ENCODE measurements at regions not wholly inside any gene's neighbourhood (a gene's known extent, or its start where the extent isn't known, plus 50 kb on each side); places are given as distances from the start of the nearest gene placed in this dataset.

GRCh38 chr6:79378957-79379356 is 144.5 kb upstream of the HMGN3 start:
- Histone ChIP-seq H3K9me3 (ENCODE audit: low read length) (no peaks in the 10 kb centered on the region), H3K9me2 (replicated peaks; ENCODE audit: low read length) (no peaks in the 10 kb centered on the region), H3K4me1 (ENCODE audit: insufficient read depth, low read length) (peaks cover 32% of the 10 kb centered on the region), H3K27me3 (ENCODE audit: low read length) (no peaks in the 10 kb centered on the region), H3K9ac (ENCODE audit: low read length) (no peak overlapping the region), H3K36me3 (ENCODE audit: low read depth, low read length) (no peaks in the 10 kb centered on the region), H2AFZ (ENCODE audit: low read length) (no peak overlapping the region), H3K4me3 (ENCODE audit: low read length) (no peak overlapping the region), H3K4me2 (ENCODE audit: low read length) (no peak overlapping the region), H3K79me2 (ENCODE audit: low read length) (no peaks in the 10 kb centered on the region), H3K27ac (ENCODE audit: low read length) (no peak overlapping the region), H4K20me1 (ENCODE audit: low read length) (no peaks in the 10 kb centered on the region), H3F3A (ENCODE audit: low read length, unreplicated experiment) (peaks cover 5% of the 10 kb centered on the region)
- BruUV-seq (replicated peaks), result no TSS peak
- ATAC-seq (no peak), DNase-seq (no peak)
- ChIA-PET POLR2A (ENCODE audit: unreplicated experiment) (no interaction called here), CTCF (no interaction called here)
- TF ChIP-seq EZH2 (IDR thresholded peaks at IDR 0.05; ENCODE audit: low read length, unreplicated experiment), result no peak
- intact Hi-C loops (cut with micrococcal nuclease), result no loop called here

- ATAC-seq (peak; percentile 70), DNase-seq (peak; percentile 46)
- CTCF ChIA-PET, result no interaction called here
- Histone ChIP-seq H3K4me2 (ENCODE audit: low read length) (peak overlapping the region; percentile 77), H3K4me3 (ENCODE audit: low read length) (peak overlapping the region; percentile 9), H3K9ac (ENCODE audit: low read length) (peak overlapping the region; percentile 54), H3K9me2 (replicated peaks; ENCODE audit: low read length) (no peaks in the 10 kb centered on the region), H4K20me1 (ENCODE audit: low read length) (no peaks in the 10 kb centered on the region), H3K27ac (ENCODE audit: low read length) (peak overlapping the region; percentile 90), H3K9me3 (ENCODE audit: low read length) (no peaks in the 10 kb centered on the region), H2AFZ (ENCODE audit: low read length) (peak overlapping the region; percentile 22; the same call in 1 of the 2 replicates), H3K36me3 (ENCODE audit: low read depth, low read length) (no peaks in the 10 kb centered on the region), H3K79me2 (ENCODE audit: low read length) (no peaks in the 10 kb centered on the region), H3F3A (ENCODE audit: low read length, unreplicated experiment) (peaks cover 5% of the 10 kb centered on the region), H3K27me3 (ENCODE audit: low read length) (no peaks in the 10 kb centered on the region), H3K4me1 (ENCODE audit: insufficient read depth, low read length) (peaks cover 32% of the 10 kb centered on the region)
- no TSS peak for BruUV-seq (replicated peaks)
- TF ChIP-seq EZH2phosphoT487 (IDR thresholded peaks at IDR 0.05; ENCODE audit: borderline replicate concordance, low read length), result no peak
- TF ChIP-seq, protein P1, sequence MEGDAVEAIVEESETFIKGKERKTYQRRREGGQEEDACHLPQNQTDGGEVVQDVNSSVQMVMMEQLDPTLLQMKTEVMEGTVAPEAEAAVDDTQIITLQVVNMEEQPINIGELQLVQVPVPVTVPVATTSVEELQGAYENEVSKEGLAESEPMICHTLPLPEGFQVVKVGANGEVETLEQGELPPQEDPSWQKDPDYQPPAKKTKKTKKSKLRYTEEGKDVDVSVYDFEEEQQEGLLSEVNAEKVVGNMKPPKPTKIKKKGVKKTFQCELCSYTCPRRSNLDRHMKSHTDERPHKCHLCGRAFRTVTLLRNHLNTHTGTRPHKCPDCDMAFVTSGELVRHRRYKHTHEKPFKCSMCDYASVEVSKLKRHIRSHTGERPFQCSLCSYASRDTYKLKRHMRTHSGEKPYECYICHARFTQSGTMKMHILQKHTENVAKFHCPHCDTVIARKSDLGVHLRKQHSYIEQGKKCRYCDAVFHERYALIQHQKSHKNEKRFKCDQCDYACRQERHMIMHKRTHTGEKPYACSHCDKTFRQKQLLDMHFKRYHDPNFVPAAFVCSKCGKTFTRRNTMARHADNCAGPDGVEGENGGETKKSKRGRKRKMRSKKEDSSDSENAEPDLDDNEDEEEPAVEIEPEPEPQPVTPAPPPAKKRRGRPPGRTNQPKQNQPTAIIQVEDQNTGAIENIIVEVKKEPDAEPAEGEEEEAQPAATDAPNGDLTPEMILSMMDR (conservative IDR thresholded peaks at IDR 0.05; ENCODE audit: low read depth, low read length), result no peak
- POLR2A ChIA-PET (ENCODE audit: unreplicated experiment), result no interaction called here
- intact Hi-C loops (cut with micrococcal nuclease), result loop anchor here (1.0 kb wide), 1 partner anchor 7 kb away; no protein-coding TSS in a partner anchor
Measured at GRCh38 chr6:79377888-79378348, 143.4 kb upstream of the HMGN3 start.

DNA sequence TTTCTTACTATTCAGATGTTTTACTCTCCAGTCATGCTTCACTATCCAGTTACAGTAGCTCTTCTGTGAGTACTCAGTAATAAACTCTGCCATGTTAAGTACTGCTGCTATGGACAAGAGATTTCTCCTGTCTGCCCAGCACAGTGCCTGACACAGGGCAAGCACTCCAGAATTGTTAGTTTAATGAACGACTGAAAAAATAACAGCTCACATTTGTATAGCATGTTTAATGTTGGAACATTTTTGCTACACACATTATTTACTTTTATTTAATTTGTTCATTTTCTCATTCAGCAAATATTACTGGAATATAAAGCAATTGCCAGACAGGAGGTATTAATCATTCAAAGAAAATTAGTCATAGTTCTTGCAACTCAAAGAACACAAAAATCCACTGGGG is 142.6 kb upstream of the HMGN3 start:
- H4K20me1 ChIP-seq (ENCODE audit: low read length), result no peaks in the 10 kb centered on the region
- H3K4me2 ChIP-seq (ENCODE audit: low read length), result peak overlapping the region; percentile 77
- POLR2A ChIA-PET (ENCODE audit: unreplicated experiment), result no interaction called here
- H3F3A ChIP-seq (ENCODE audit: low read length, unreplicated experiment), result peaks cover 5% of the 10 kb centered on the region
- no peaks in the 10 kb centered on the region for H3K36me3 ChIP-seq (ENCODE audit: low read depth, low read length)
- no peaks in the 10 kb centered on the region for H3K9me2 ChIP-seq (replicated peaks; ENCODE audit: low read length)
- no peaks in the 10 kb centered on the region for H3K79me2 ChIP-seq (ENCODE audit: low read length)
- peak; percentile 61 for DNase-seq
- no peak overlapping the region; the same call in 1 of the 2 replicates for H2AFZ ChIP-seq (ENCODE audit: low read length)
- no TSS peak for BruUV-seq (replicated peaks)
- no peak overlapping the region for H3K9ac ChIP-seq (ENCODE audit: low read length)
- intact Hi-C loops (cut with micrococcal nuclease), result loop anchor here (1.0 kb wide), 1 partner anchor 8 kb away; no protein-coding TSS in a partner anchor
- CTCF ChIA-PET, result interaction anchor here (1.0 kb wide), 1 partner anchor 54 kb away, joined by 4 read pairs; no protein-coding TSS in a partner anchor
- ATAC-seq, result peak; percentile 69
- no peaks in the 10 kb centered on the region for H3K27me3 ChIP-seq (ENCODE audit: low read length)
- no peaks in the 10 kb centered on the region for H3K9me3 ChIP-seq (ENCODE audit: low read length)
- TF ChIP-seq EZH2phosphoT487 (IDR thresholded peaks at IDR 0.05; ENCODE audit: borderline replicate concordance, low read length) (no peak), EZH2 (IDR thresholded peaks at IDR 0.05; ENCODE audit: low read length, unreplicated experiment) (no peak)
- TF ChIP-seq, protein P1 (conservative IDR thresholded peaks at IDR 0.05; ENCODE audit: low read depth, low read length), result no peak
- peaks cover 32% of the 10 kb centered on the region for H3K4me1 ChIP-seq (ENCODE audit: insufficient read depth, low read length)
- H3K4me3 ChIP-seq (ENCODE audit: low read length), result no peak overlapping the region
- peak overlapping the region; percentile 90 for H3K27ac ChIP-seq (ENCODE audit: low read length)

All from PC-3 (cell line).